KMS-11 (cell line): ENCODE measurements at regions not wholly inside any gene's neighbourhood (a gene's known extent, or its start where the extent isn't known, plus 50 kb on each side); places are given as distances from the start of the nearest gene placed in this dataset.

Experiments used
- H2AFZ ChIP-seq: fragments of 200-600 bp; sonication (generic); 2 replicates; pipeline ENCODE4 v1.6.1; 2016; ENCODE audit warnings: antibody characterized with exemption, mixed run types, low read depth
- H3K27ac ChIP-seq: fragments of 200-600 bp; sonication (generic); 2 replicates; pipeline ENCODE4 v1.6.1; 2016; ENCODE audit warnings: mild to moderate bottlenecking, mixed run types
- H3K27me3 ChIP-seq: fragments of 200-600 bp; sonication (generic); 2 replicates; pipeline ENCODE4 v1.6.1; 2017; ENCODE audit warnings: mild to moderate bottlenecking, low read depth, mixed run types, moderate library complexity; ENCODE audit not compliant: insufficient read depth
- H3K36me3 ChIP-seq: fragments of 200-600 bp; sonication (generic); 2 replicates; pipeline ENCODE4 v1.6.1; 2017; ENCODE audit warnings: mild to moderate bottlenecking, mixed run types; ENCODE audit not compliant: insufficient read depth
- H3K4me1 ChIP-seq: fragments of 200-600 bp; sonication (generic); 2 replicates; pipeline ENCODE4 v1.6.1; 2016; ENCODE audit warnings: mild to moderate bottlenecking, low read depth, mixed run types; ENCODE audit not compliant: poor library complexity, severe bottlenecking
- H3K4me2 ChIP-seq: fragments of 200-600 bp; sonication (generic); 2 replicates; pipeline ENCODE4 v1.7.0; 2016; ENCODE audit warnings: mild to moderate bottlenecking, mixed run types
- H3K4me3 ChIP-seq: fragments of 200-600 bp; sonication (generic); IDR thresholded peaks from 2 replicates; pipeline ENCODE4 v1.6.1; 2017; ENCODE audit warnings: low read depth, low read length, mixed read lengths; ENCODE audit not compliant: insufficient read depth
- H3K79me2 ChIP-seq: fragments of 200-600 bp; sonication (generic); 2 replicates; pipeline ENCODE4 v1.6.1; 2016; ENCODE audit warnings: low read depth, mixed run types; ENCODE audit not compliant: insufficient read depth
- H3K9ac ChIP-seq: fragments of 200-600 bp; sonication (generic); 2 replicates; pipeline ENCODE4 v1.6.1; 2016; ENCODE audit warnings: mild to moderate bottlenecking, mixed run types
- H4K20me1 ChIP-seq: fragments of 200-600 bp; sonication (generic); 2 replicates; pipeline ENCODE4 v1.6.1; 2016; ENCODE audit warnings: mild to moderate bottlenecking, mixed run types; ENCODE audit not compliant: insufficient read depth
- CTCF ChIP-seq: fragments of 200-600 bp; sonication (generic); conservative IDR thresholded peaks from 2 replicates; pipeline ENCODE4 v1.6.1; 2017; ENCODE audit warnings: low read depth, mild to moderate bottlenecking, antibody characterized with exemption, low read length, moderate library complexity, mixed read lengths

GRCh38 chr6:130749402-130749801 lies 77.8 kb upstream of the SMLR1 start:
- TF ChIP-seq CTCF = peak; percentile 45
- Histone ChIP-seq H3K27ac (no peak overlapping the region), H3K4me2 (no peak overlapping the region), H3K4me1 (no peaks in the 10 kb centered on the region), H4K20me1 (no peaks in the 10 kb centered on the region), H3K4me3 (no peak overlapping the region), H3K79me2 (no peaks in the 10 kb centered on the region), H3K27me3 (no peaks in the 10 kb centered on the region), H2AFZ (no peak overlapping the region), H3K36me3 (no peaks in the 10 kb centered on the region), H3K9ac (no peak overlapping the region)

GRCh38 chr6:130752267-130752666 lies 74.9 kb upstream of the SMLR1 start:
- H3K79me2 ChIP-seq = no peaks in the 10 kb centered on the region
- H3K9ac ChIP-seq = no peak overlapping the region
- no peaks in the 10 kb centered on the region for H3K4me1 ChIP-seq
- no peak for TF ChIP-seq CTCF
- H4K20me1 ChIP-seq = no peaks in the 10 kb centered on the region
- H3K27me3 ChIP-seq = no peaks in the 10 kb centered on the region
- no peak overlapping the region for H3K27ac ChIP-seq
- no peak overlapping the region for H2AFZ ChIP-seq
- H3K4me3 ChIP-seq = no peak overlapping the region
- no peak overlapping the region for H3K4me2 ChIP-seq
- no peaks in the 10 kb centered on the region for H3K36me3 ChIP-seq

- H3K36me3 ChIP-seq = no peaks in the 10 kb centered on the region
- no peak overlapping the region for H3K4me2 ChIP-seq
- TF ChIP-seq CTCF = no peak
- H3K79me2 ChIP-seq = no peaks in the 10 kb centered on the region
- H3K27me3 ChIP-seq = no peaks in the 10 kb centered on the region
- no peaks in the 10 kb centered on the region for H4K20me1 ChIP-seq
- H3K4me3 ChIP-seq = no peak overlapping the region
- H3K27ac ChIP-seq = no peak overlapping the region
- no peak overlapping the region for H3K9ac ChIP-seq
- no peak overlapping the region for H2AFZ ChIP-seq
- H3K4me1 ChIP-seq = no peaks in the 10 kb centered on the region
Observed at GRCh38 chr6:130754786-130755367, 72.3 kb upstream of the SMLR1 start.

- no peaks in the 10 kb centered on the region for H4K20me1 ChIP-seq
- no peak for TF ChIP-seq CTCF
- no peaks in the 10 kb centered on the region for H3K79me2 ChIP-seq
- H2AFZ ChIP-seq = no peak overlapping the region
- H3K4me3 ChIP-seq = no peak overlapping the region
- H3K9ac ChIP-seq = no peak overlapping the region
- H3K27me3 ChIP-seq = no peaks in the 10 kb centered on the region
- no peak overlapping the region for H3K27ac ChIP-seq
- no peaks in the 10 kb centered on the region for H3K4me1 ChIP-seq
- no peak overlapping the region for H3K4me2 ChIP-seq
- H3K36me3 ChIP-seq = no peaks in the 10 kb centered on the region
Observed at GRCh38 chr6:130755368-130756034, 71.7 kb upstream of the SMLR1 start.
